ENCODE measurements at regions not wholly inside any gene's neighbourhood (a gene's known extent, or its start where the extent isn't known, plus 50 kb on each side); places are given as distances from the start of the nearest gene placed in this dataset.

- no peak for ATAC-seq
- Mint-ChIP-seq H3K4me1 (no peaks in the 10 kb centered on the region), H3K9me3 (peaks cover 0 to 51% (median 14%) of the 10 kb centered on the region in 9 donors), H3K27ac (no peak overlapping the region), H3K27me3 (no peaks in the 10 kb centered on the region), H3K4me3 (no peak overlapping the region), H3K36me3 (peaks cover 0 to 13% (median 0%) of the 10 kb centered on the region in 3 donors)
- POLR2A ChIA-PET: no interaction called here
- no peak for DNase-seq
Observed at GRCh38 chr16:61596655-61597054, 439.6 kb downstream of the CDH8 start.

- Mint-ChIP-seq H3K27ac (no peak overlapping the region), H3K9me3 (peaks cover 0 to 56% (median 14%) of the 10 kb centered on the region in 9 donors), H3K27me3 (no peaks in the 10 kb centered on the region), H3K4me3 (no peak overlapping the region), H3K36me3 (peaks cover 0 to 13% (median 0%) of the 10 kb centered on the region in 3 donors), H3K4me1 (no peaks in the 10 kb centered on the region)
- DNase-seq (no peak), ATAC-seq (no peak)
- POLR2A ChIA-PET: no interaction called here
Observed at GRCh38 chr16:61595605-61596004, 440.6 kb downstream of the CDH8 start.

GRCh38 chr16:61590577-61590976 lies 445.7 kb downstream of the CDH8 start:
- POLR2A ChIA-PET: no interaction called here
- DNase-seq: no peak
- Mint-ChIP-seq H3K4me1 (no peaks in the 10 kb centered on the region), H3K27me3 (no peaks in the 10 kb centered on the region), H3K4me3 (no peak overlapping the region), H3K27ac (no peak overlapping the region), H3K36me3 (peaks cover 0 to 6% (median 0%) of the 10 kb centered on the region in 3 donors), H3K9me3 (peaks cover 0 to 62% (median 19%) of the 10 kb centered on the region in 9 donors)
- no peak for ATAC-seq

- no peak for ATAC-seq
- Mint-ChIP-seq H3K4me3 (no peak overlapping the region), H3K9me3 (peaks cover 7 to 48% (median 18%) of the 10 kb centered on the region in 9 donors), H3K4me1 (no peaks in the 10 kb centered on the region), H3K27me3 (no peaks in the 10 kb centered on the region), H3K27ac (no peak overlapping the region), H3K36me3 (no peaks in the 10 kb centered on the region)
- DNase-seq: no peak
- POLR2A ChIA-PET: no interaction called here
Observed at GRCh38 chr16:61587526-61587925, 448.7 kb downstream of the CDH8 start.

- Mint-ChIP-seq H3K4me3 (no peak overlapping the region), H3K27me3 (no peaks in the 10 kb centered on the region), H3K27ac (no peak overlapping the region), H3K9me3 (peaks cover 1 to 45% (median 15%) of the 10 kb centered on the region in 9 donors), H3K4me1 (no peaks in the 10 kb centered on the region), H3K36me3 (peaks cover 0 to 4% (median 0%) of the 10 kb centered on the region in 3 donors)
- DNase-seq: no peak
- ATAC-seq: no peak
- POLR2A ChIA-PET: no interaction called here
Observed at GRCh38 chr16:61581417-61582046, 454.7 kb downstream of the CDH8 start.

- POLR2A ChIA-PET: no interaction called here
- H3K27ac Mint-ChIP-seq: no peak overlapping the region
- H3K4me1 Mint-ChIP-seq: no peaks in the 10 kb centered on the region
- H3K9me3 Mint-ChIP-seq: peaks cover 1 to 38% (median 15%) of the 10 kb centered on the region in 9 donors
- H3K4me3 Mint-ChIP-seq: no peak overlapping the region
- ATAC-seq (no peak), DNase-seq (no peak)
- H3K27me3 Mint-ChIP-seq: no peaks in the 10 kb centered on the region
- H3K36me3 Mint-ChIP-seq: peaks cover 0 to 8% (median 0%) of the 10 kb centered on the region in 3 donors
Observed at GRCh38 chr16:61580579-61580978, 455.7 kb downstream of the CDH8 start.

- no peak for ATAC-seq
- H3K36me3 Mint-ChIP-seq: peaks cover 0 to 8% (median 0%) of the 10 kb centered on the region in 3 donors
- no peak overlapping the region for H3K4me3 Mint-ChIP-seq
- no peaks in the 10 kb centered on the region for H3K4me1 Mint-ChIP-seq
- peaks cover under 1 to 31% (median 17%) of the 10 kb centered on the region in 9 donors for H3K9me3 Mint-ChIP-seq
- no peak for DNase-seq
- no peaks in the 10 kb centered on the region for H3K27me3 Mint-ChIP-seq
- no peak overlapping the region for H3K27ac Mint-ChIP-seq
- POLR2A ChIA-PET: no interaction called here
Observed at GRCh38 chr16:61579195-61579594, 457.0 kb downstream of the CDH8 start.

GRCh38 chr16:61576476-61576875 lies 459.8 kb downstream of the CDH8 start:
- DNase-seq (no peak), ATAC-seq (no peak)
- H3K4me1 Mint-ChIP-seq: no peaks in the 10 kb centered on the region
- H3K27ac Mint-ChIP-seq: no peak overlapping the region
- peaks cover 5 to 47% (median 23%) of the 10 kb centered on the region in 9 donors for H3K9me3 Mint-ChIP-seq
- POLR2A ChIA-PET: no interaction called here
- H3K27me3 Mint-ChIP-seq: no peaks in the 10 kb centered on the region
- peaks cover 0 to 8% (median 0%) of the 10 kb centered on the region in 3 donors for H3K36me3 Mint-ChIP-seq
- no peak overlapping the region for H3K4me3 Mint-ChIP-seq

- POLR2A ChIA-PET: no interaction called here
- H3K9me3 Mint-ChIP-seq: peaks cover 5 to 52% (median 23%) of the 10 kb centered on the region in 9 donors
- no peak for DNase-seq
Observed at GRCh38 chr16:61575617-61576016, 460.6 kb downstream of the CDH8 start.

GRCh38 chr16:61569028-61569427 lies 467.2 kb downstream of the CDH8 start:
- Mint-ChIP-seq H3K4me3 (no peak overlapping the region), H3K27ac (no peak overlapping the region), H3K36me3 (no peaks in the 10 kb centered on the region), H3K9me3 (peaks cover 16 to 72% (median 26%) of the 10 kb centered on the region in 9 donors), H3K27me3 (no peaks in the 10 kb centered on the region), H3K4me1 (no peaks in the 10 kb centered on the region)
- no peak for DNase-seq
- POLR2A ChIA-PET: no interaction called here
- no peak for ATAC-seq

More at GRCh38 chr16:61575617-61576016, 460.6 kb downstream of the CDH8 start:
- H3K27me3 Mint-ChIP-seq: no peaks in the 10 kb centered on the region
- peaks cover 0 to 8% (median 0%) of the 10 kb centered on the region in 3 donors for H3K36me3 Mint-ChIP-seq
- H3K27ac Mint-ChIP-seq: no peak overlapping the region
- no peaks in the 10 kb centered on the region for H3K4me1 Mint-ChIP-seq
- H3K4me3 Mint-ChIP-seq: no peak overlapping the region
- ATAC-seq: no peak

GRCh38 chr16:61564716-61565115 lies 471.5 kb downstream of the CDH8 start:
- H3K36me3 Mint-ChIP-seq: peaks cover 0 to 5% (median 0%) of the 10 kb centered on the region in 3 donors
- DNase-seq: no peak
- no peak for ATAC-seq
- peaks cover 4 to 63% (median 25%) of the 10 kb centered on the region in 9 donors for H3K9me3 Mint-ChIP-seq
- H3K4me1 Mint-ChIP-seq: no peaks in the 10 kb centered on the region
- H3K27me3 Mint-ChIP-seq: no peaks in the 10 kb centered on the region
- H3K4me3 Mint-ChIP-seq: no peak overlapping the region
- no peak overlapping the region for H3K27ac Mint-ChIP-seq
- POLR2A ChIA-PET: no interaction called here

GRCh38 chr16:61555718-61556441 lies 480.4 kb downstream of the CDH8 start:
- Mint-ChIP-seq H3K4me3 (no peak overlapping the region), H3K9me3 (peaks cover 0 to 34% (median 13%) of the 10 kb centered on the region in 9 donors)
- ATAC-seq: no peak

GRCh38 chr16:61549327-61549726 lies 486.9 kb downstream of the CDH8 start:
- no peak overlapping the region for H3K4me3 Mint-ChIP-seq
- no peaks in the 10 kb centered on the region for H3K36me3 Mint-ChIP-seq
- POLR2A ChIA-PET: no interaction called here
- ATAC-seq (no peak), DNase-seq (no peak)
- peaks cover 0 to 19% (median 9%) of the 10 kb centered on the region in 9 donors for H3K9me3 Mint-ChIP-seq
- no peaks in the 10 kb centered on the region for H3K4me1 Mint-ChIP-seq
- H3K27ac Mint-ChIP-seq: no peak overlapping the region
- H3K27me3 Mint-ChIP-seq: no peaks in the 10 kb centered on the region

More at GRCh38 chr16:61555718-61556441, 480.4 kb downstream of the CDH8 start:
- no peak for DNase-seq
- no peak overlapping the region for H3K27ac Mint-ChIP-seq
- H3K36me3 Mint-ChIP-seq: no peaks in the 10 kb centered on the region
- no peaks in the 10 kb centered on the region for H3K4me1 Mint-ChIP-seq
- no peaks in the 10 kb centered on the region for H3K27me3 Mint-ChIP-seq
- POLR2A ChIA-PET: no interaction called here

All from naive thymus-derived CD8-positive, alpha-beta T cell (primary cell).